Activated T-helper 1 cell treated with anti-CD3 and anti-CD28 coated beads, Interleukin-12 subunit alpha, Interleukin-12 subunit beta, Interleukin-2, Interleukin-4 antibody, amounts not matched to agents 30 ng/mL and 10 ng/mL and 1 ng/mL, durations not matched to agents 14 hours and 24 hours and 36 hours (primary cell): ENCODE measurements at regions not wholly inside any gene's neighbourhood (a gene's known extent, or its start where the extent isn't known, plus 50 kb on each side); places are given as distances from the start of the nearest gene placed in this dataset.

ENCODE experiments used
- DNase-seq: peaks from one replicate; pipeline ENCODE4 v3.0.0; 2021; ENCODE audit warnings: low spot score
- H3K27ac Mint-ChIP-seq: one replicate; pipeline ENCODE4 v1.8.0; 2021; ENCODE audit warnings: mild to moderate bottlenecking, mixed read lengths
- H3K27me3 Mint-ChIP-seq: one replicate; pipeline ENCODE4 v1.8.0; 2022; ENCODE audit warnings: mild to moderate bottlenecking, moderate library complexity, mixed read lengths; ENCODE audit not compliant: insufficient read depth
- H3K36me3 Mint-ChIP-seq: one replicate; pipeline ENCODE4 v1.8.0; 2021; ENCODE audit warnings: low read depth, mixed read lengths
- H3K4me1 Mint-ChIP-seq: one replicate; pipeline ENCODE4 v1.8.0; 2021; ENCODE audit warnings: low read depth, mixed read lengths
- H3K4me3 Mint-ChIP-seq: one replicate; pipeline ENCODE4 v1.8.0; 2021; ENCODE audit warnings: mild to moderate bottlenecking, moderate library complexity, mixed read lengths
- H3K9me3 Mint-ChIP-seq: one replicate; pipeline ENCODE4 v1.8.0; 2021; ENCODE audit warnings: mixed read lengths
- intact Hi-C: fragments of 100-400 bp; cut with micrococcal nuclease; formaldehyde crosslinking; loops from one replicate; pipeline ENCODE4 v1.15.1; 2024

DNA sequence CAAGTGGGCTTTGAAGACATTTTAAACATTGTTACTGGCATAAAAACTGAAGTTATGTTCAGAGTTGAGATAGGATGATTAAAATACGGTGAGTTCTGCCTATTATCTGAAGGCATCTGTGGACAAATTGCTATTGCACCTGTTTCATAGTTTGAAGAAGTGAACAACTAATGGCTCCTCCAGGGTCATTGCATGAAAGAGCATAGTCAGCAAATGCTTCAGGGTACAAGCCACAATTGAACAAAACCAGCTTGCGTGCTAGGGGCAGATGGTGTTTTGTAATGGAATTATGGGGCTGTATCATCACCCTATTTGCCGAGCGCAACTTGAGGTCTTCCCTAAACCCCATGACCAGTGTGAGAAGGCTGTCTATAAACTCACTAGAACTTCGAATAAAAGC, 369.1 kb downstream of the MTRR start:
- Mint-ChIP-seq H3K4me1 (no peaks in the 10 kb centered on the region), H3K4me3 (no peak overlapping the region), H3K9me3 (peaks cover 13% of the 10 kb centered on the region), H3K36me3 (no peaks in the 10 kb centered on the region), H3K27ac (no peak overlapping the region), H3K27me3 (no peaks in the 10 kb centered on the region)
- no peak for DNase-seq
- intact Hi-C loops: no loop called here

GRCh38 chr5:8239198-8239597, 370.2 kb downstream of the MTRR start:
- Mint-ChIP-seq H3K27ac (no peak overlapping the region), H3K27me3 (no peaks in the 10 kb centered on the region), H3K36me3 (no peaks in the 10 kb centered on the region), H3K4me3 (no peak overlapping the region), H3K9me3 (peaks cover 15% of the 10 kb centered on the region), H3K4me1 (no peaks in the 10 kb centered on the region)
- no peak for DNase-seq
- intact Hi-C loops: no loop called here

DNA sequence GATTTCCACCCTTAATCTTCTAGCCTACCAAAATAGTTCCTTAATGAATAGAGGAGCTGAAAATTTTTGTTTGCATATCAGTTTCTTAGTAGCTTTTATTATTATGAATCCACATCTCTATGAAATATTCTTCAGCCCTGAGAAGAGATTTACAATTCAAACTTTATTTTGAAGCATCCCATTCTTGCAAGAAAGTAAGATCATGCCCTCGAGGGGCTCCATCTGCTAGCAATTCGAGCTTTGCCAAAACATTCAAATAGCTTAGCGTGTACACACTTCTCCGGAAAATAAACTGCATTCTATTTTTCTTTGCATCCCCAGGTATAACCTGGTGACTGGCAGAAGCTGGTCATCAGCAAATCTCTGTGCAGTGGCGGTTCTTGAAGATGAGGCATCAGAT, 370.7 kb downstream of the MTRR start:
- intact Hi-C loops: no loop called here
- H3K36me3 Mint-ChIP-seq: no peaks in the 10 kb centered on the region
- no peak overlapping the region for H3K27ac Mint-ChIP-seq
- H3K9me3 Mint-ChIP-seq: peaks cover 18% of the 10 kb centered on the region
- no peak overlapping the region for H3K4me3 Mint-ChIP-seq
- no peaks in the 10 kb centered on the region for H3K4me1 Mint-ChIP-seq
- H3K27me3 Mint-ChIP-seq: no peaks in the 10 kb centered on the region
- no peak for DNase-seq

- no peak for DNase-seq
- no peaks in the 10 kb centered on the region for H3K36me3 Mint-ChIP-seq
- intact Hi-C loops: no loop called here
- H3K4me3 Mint-ChIP-seq: no peak overlapping the region
- H3K4me1 Mint-ChIP-seq: no peaks in the 10 kb centered on the region
- peaks cover 18% of the 10 kb centered on the region for H3K9me3 Mint-ChIP-seq
- H3K27me3 Mint-ChIP-seq: no peaks in the 10 kb centered on the region
- no peak overlapping the region for H3K27ac Mint-ChIP-seq
These were observed 372.1 kb downstream of the MTRR start for GRCh38 chr5:8241076-8241475.

GRCh38 chr5:8241558-8241957, 372.6 kb downstream of the MTRR start:
- Mint-ChIP-seq H3K27ac (no peak overlapping the region), H3K4me3 (no peak overlapping the region), H3K9me3 (peaks cover 15% of the 10 kb centered on the region), H3K27me3 (no peaks in the 10 kb centered on the region), H3K4me1 (no peaks in the 10 kb centered on the region), H3K36me3 (no peaks in the 10 kb centered on the region)
- intact Hi-C loops: no loop called here
- no peak for DNase-seq

DNA sequence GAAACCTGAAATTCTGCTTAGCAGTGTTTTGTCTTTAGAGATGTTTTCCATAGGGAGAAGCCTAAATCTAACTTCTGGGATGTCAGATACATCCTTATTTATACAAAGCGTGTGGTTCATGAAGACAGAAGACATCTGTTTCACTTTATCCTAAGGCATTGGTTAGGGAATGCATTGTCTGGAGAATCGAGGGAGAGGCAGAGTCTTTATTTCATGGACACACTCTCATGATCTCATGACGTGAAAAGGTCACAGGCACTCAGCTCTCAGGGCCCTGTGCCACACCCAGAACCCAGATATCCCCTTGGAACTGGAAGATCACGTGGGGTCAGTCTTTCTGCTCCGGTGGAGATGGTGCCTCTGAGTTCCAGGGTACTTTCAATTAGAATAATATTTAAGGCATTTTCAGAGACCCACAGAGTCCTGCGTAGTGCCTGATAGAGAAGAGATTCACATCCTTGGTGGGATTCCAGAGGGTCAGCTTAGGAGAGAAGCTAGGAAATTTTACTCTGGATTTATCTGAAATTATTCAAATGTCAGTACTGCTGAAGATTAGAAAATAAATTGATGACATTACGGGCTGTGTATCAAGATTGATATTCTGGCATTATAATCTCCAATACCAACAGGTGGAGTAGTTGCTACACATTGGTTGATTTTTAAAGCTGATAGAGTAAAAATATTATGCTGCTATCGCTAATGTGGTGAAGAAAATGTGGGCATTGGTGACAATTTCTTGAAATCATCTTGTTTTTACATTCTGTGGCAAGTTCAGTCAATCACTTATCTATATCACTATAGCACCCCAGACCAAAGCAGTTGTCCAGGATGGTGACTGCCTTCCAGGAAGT, 378.3 kb downstream of the MTRR start:
- Mint-ChIP-seq H3K4me1 (no peaks in the 10 kb centered on the region), H3K27ac (no peak overlapping the region), H3K4me3 (no peak overlapping the region), H3K36me3 (no peaks in the 10 kb centered on the region), H3K27me3 (no peaks in the 10 kb centered on the region), H3K9me3 (peaks cover 5% of the 10 kb centered on the region)
- no peak for DNase-seq
- intact Hi-C loops: no loop called here

GRCh38 chr5:8253376-8253775, 384.4 kb downstream of the MTRR start:
- no peaks in the 10 kb centered on the region for H3K27me3 Mint-ChIP-seq
- no peak overlapping the region for H3K4me3 Mint-ChIP-seq
- no peaks in the 10 kb centered on the region for H3K36me3 Mint-ChIP-seq

GRCh38 chr5:8254674-8255073, 385.7 kb downstream of the MTRR start:
- Mint-ChIP-seq H3K4me1 (no peaks in the 10 kb centered on the region), H3K27ac (no peak overlapping the region), H3K27me3 (no peaks in the 10 kb centered on the region)

More at GRCh38 chr5:8253376-8253775, 384.4 kb downstream of the MTRR start:
- Mint-ChIP-seq H3K4me1 (no peaks in the 10 kb centered on the region), H3K27ac (no peak overlapping the region), H3K9me3 (no peaks in the 10 kb centered on the region)
- DNase-seq: no peak
- intact Hi-C loops: no loop called here

DNA sequence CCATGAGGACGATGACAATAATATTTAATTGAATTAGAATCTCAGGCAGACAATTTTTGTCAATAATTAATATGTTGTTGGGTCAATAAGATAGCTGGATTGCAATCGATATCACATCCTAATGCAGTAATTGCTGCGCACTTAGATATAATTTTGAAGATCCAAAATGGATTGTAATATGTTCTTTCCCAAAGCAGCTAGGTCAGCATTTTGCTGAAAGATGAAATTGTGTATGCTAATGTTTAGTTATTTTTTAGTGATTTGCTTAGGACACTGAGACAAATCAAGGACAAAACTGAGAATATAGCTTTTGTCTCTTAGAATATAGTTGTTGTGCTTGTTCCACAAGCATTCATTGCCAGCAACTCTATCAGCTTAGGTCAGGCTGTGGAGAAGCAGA, 389.9 kb downstream of the MTRR start:
- H3K27ac Mint-ChIP-seq: no peak overlapping the region
- H3K9me3 Mint-ChIP-seq: peaks cover 3% of the 10 kb centered on the region
- H3K4me1 Mint-ChIP-seq: no peaks in the 10 kb centered on the region
- H3K36me3 Mint-ChIP-seq: no peaks in the 10 kb centered on the region
- no peaks in the 10 kb centered on the region for H3K27me3 Mint-ChIP-seq
- intact Hi-C loops: no loop called here
- H3K4me3 Mint-ChIP-seq: no peak overlapping the region
- DNase-seq: no peak

More at GRCh38 chr5:8254674-8255073, 385.7 kb downstream of the MTRR start:
- H3K4me3 Mint-ChIP-seq: no peak overlapping the region
- no peaks in the 10 kb centered on the region for H3K36me3 Mint-ChIP-seq
- DNase-seq: no peak
- no peaks in the 10 kb centered on the region for H3K9me3 Mint-ChIP-seq
- intact Hi-C loops: no loop called here

DNA sequence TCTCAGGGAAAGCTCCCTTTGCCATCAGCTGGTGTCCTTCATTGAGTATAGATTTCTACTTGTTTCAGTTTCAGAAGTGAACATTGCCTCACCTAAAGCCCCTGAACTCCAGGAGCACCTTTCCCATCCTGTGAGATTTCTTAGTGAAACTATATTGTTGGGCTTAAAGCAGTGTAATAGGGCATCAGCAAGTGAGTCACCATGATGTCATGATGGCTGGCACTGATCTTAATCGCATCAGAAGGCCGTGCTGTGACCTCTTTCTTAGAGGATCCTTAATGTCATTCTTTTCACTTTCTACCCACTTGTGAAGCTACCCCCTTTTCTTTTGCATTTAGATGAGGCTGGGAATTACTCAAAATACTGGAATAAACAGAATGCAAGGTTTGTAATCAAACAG, 401.3 kb downstream of the MTRR start:
- Mint-ChIP-seq H3K4me3 (no peak overlapping the region), H3K27me3 (no peaks in the 10 kb centered on the region), H3K27ac (no peak overlapping the region), H3K4me1 (no peaks in the 10 kb centered on the region), H3K36me3 (no peaks in the 10 kb centered on the region), H3K9me3 (peaks cover 28% of the 10 kb centered on the region)
- intact Hi-C loops: no loop called here
- no peak for DNase-seq

- DNase-seq: no peak
- no peak overlapping the region for H3K4me3 Mint-ChIP-seq
- H3K27ac Mint-ChIP-seq: no peak overlapping the region
- H3K36me3 Mint-ChIP-seq: no peaks in the 10 kb centered on the region
- no peaks in the 10 kb centered on the region for H3K27me3 Mint-ChIP-seq
- H3K4me1 Mint-ChIP-seq: no peaks in the 10 kb centered on the region
- H3K9me3 Mint-ChIP-seq: peaks cover 15% of the 10 kb centered on the region
- intact Hi-C loops: no loop called here
These were observed 411.9 kb downstream of the MTRR start for GRCh38 chr5:8280711-8281363.

DNA sequence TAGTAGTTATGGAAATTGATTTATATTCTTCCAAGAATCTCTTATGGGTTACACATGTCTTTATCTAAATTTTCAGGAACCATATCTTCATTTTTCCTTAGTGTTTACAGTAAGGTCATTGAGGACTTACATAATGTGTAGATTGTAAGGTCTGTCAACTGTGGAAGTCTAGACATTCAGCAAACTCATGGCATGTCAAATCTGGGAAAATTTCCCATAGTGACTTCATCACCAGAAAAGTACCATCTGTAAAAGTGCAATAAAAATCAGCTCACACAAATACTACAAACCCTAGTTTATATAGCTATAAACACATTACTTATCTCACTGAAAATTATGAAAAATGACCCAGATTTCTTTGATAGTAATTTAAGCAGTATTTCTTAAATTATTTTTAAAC, 419.4 kb downstream of the MTRR start:
- intact Hi-C loops: no loop called here
- no peaks in the 10 kb centered on the region for H3K4me1 Mint-ChIP-seq
- H3K27ac Mint-ChIP-seq: no peak overlapping the region
- H3K9me3 Mint-ChIP-seq: peaks cover 5% of the 10 kb centered on the region
- no peaks in the 10 kb centered on the region for H3K36me3 Mint-ChIP-seq
- no peak overlapping the region for H3K4me3 Mint-ChIP-seq
- no peaks in the 10 kb centered on the region for H3K27me3 Mint-ChIP-seq
- DNase-seq: no peak

GRCh38 chr5:8288897-8289516, 420.1 kb downstream of the MTRR start:
- Mint-ChIP-seq H3K4me3 (no peak overlapping the region), H3K27me3 (no peaks in the 10 kb centered on the region), H3K36me3 (no peaks in the 10 kb centered on the region), H3K9me3 (peaks cover 5% of the 10 kb centered on the region), H3K4me1 (no peaks in the 10 kb centered on the region), H3K27ac (no peak overlapping the region)
- no peak for DNase-seq
- intact Hi-C loops: no loop called here
